K562 (cell line): ENCODE measurements at regions not wholly inside any gene's neighbourhood (a gene's known extent, or its start where the extent isn't known, plus 50 kb on each side); places are given as distances from the start of the nearest gene placed in this dataset.
A peak's percentile ranks its signal among the peaks of the same experiment; 100 is the strongest.

Experiments used
- ATAC-seq: fragments of 200-7000 bp; cut with Tn5 transposase; 3 replicates; pipeline ENCODE4 v1.9.1; 2020; ENCODE audit warnings: moderate library complexity
- BruUV-seq: library from RNA; stranded (reverse); fragments of 400-500 nt; replicated peaks from 2 replicates; lab custom pipeline; 2021; lab: Mats Ljungman, UMichigan
- CTCF ChIA-PET: fragments of 300-600 bp; formaldehyde crosslinking; extraction: SDS; loops from one replicate; lab custom pipeline; 2021; ENCODE audit warnings: low intra/inter-chr PET ratio; lab: Yijun Ruan, JAX
- POLR2A ChIA-PET: fragments of 300-600, 350-650 bp; sonication (Branson Sonifier 250); formaldehyde crosslinking; extraction: SDS; loops from one replicate; lab custom pipeline; 2021; ENCODE audit warnings: antibody characterized with exemption, inconsistent platforms; lab: Yijun Ruan, JAX
- DNase-seq, 4 experiments: peaks; one replicate each; pipeline versions ENCODE4 v3.0.0 to v3.0.0-alpha.2; 2011 to 2018; ENCODE audit warnings: low spot score in 3 of 4, mixed read lengths in 3 of 4; ENCODE audit errors: extremely low read depth in 1 of 4
- FAIRE-seq: peaks from 2 replicates; lab custom pipeline; 2011; peaks lifted over from hg19 to GRCh38; lab: Jason Lieb, UNC
- H2AFZ ChIP-seq: 2 replicates; pipeline ENCODE4 v1.6.0; 2011; ENCODE audit warnings: low read depth, low read length, control low read depth, inconsistent platforms
- H3K27ac ChIP-seq: fragments of 200-600 bp; 3 replicates; pipeline ENCODE4 v1.8.0; 2011; ENCODE audit warnings: low read depth, mild to moderate bottlenecking, control low read depth, inconsistent platforms, low read length, moderate library complexity, mixed read lengths; ENCODE audit errors: extremely low read depth
- H3K27me3 ChIP-seq, 2 experiments: fragments of 300-600 bp in 1 of 2; 2 replicates in 1 of 2; 3 replicates in 1 of 2; pipeline versions ENCODE4 v1.6.0 to v1.8.0; 2011; ENCODE audit warnings: inconsistent platforms in 2 of 2, low read length in 2 of 2, mild to moderate bottlenecking in 1 of 2, mixed read lengths in 1 of 2, moderate library complexity in 1 of 2; ENCODE audit not compliant: control insufficient read depth in 2 of 2, insufficient read depth in 2 of 2
- H3K36me3 ChIP-seq: fragments of 300-600 bp; 3 replicates; pipeline ENCODE4 v1.8.0; 2011; ENCODE audit warnings: mild to moderate bottlenecking, low read length, inconsistent platforms; ENCODE audit not compliant: control insufficient read depth, insufficient read depth
- H3K4me1 ChIP-seq, 2 experiments: fragments of 200-600 bp in 1 of 2; replicated peaks in 1 of 2; 2 replicates in 1 of 2; 3 replicates in 1 of 2; pipeline versions ENCODE4 v1.5.1 to v1.8.0; 2011; ENCODE audit warnings: inconsistent platforms in 2 of 2, low read length in 2 of 2, mild to moderate bottlenecking in 1 of 2, mixed read lengths in 1 of 2, moderate library complexity in 1 of 2; ENCODE audit not compliant: control insufficient read depth in 2 of 2, insufficient read depth in 2 of 2
- H3K4me2 ChIP-seq: 2 replicates; pipeline ENCODE4 v1.6.1; 2011; ENCODE audit warnings: low read length, control low read depth, inconsistent platforms, mixed read lengths; ENCODE audit not compliant: insufficient read depth
- H3K4me3 ChIP-seq: fragments of 200-600 bp; sonication (generic), shearing (Covaris generic); 2 replicates; pipeline ENCODE4 v1.5.1; 2016; ENCODE audit warnings: control low read depth, inconsistent platforms
- H3K79me2 ChIP-seq: fragments of 200-600 bp; 3 replicates; pipeline ENCODE4 v1.8.0; 2011; ENCODE audit warnings: low read length, inconsistent platforms; ENCODE audit not compliant: control insufficient read depth, insufficient read depth
- H3K9ac ChIP-seq, 2 experiments: 2 replicates each; pipeline versions ENCODE4 v1.6.0 to v1.6.1; 2011; ENCODE audit warnings: low read depth in 2 of 2, low read length in 2 of 2, control low read depth in 1 of 2, inconsistent platforms in 1 of 2, mild to moderate bottlenecking in 1 of 2, mixed read lengths in 1 of 2; ENCODE audit not compliant: insufficient read depth in 1 of 2
- H3K9me1 ChIP-seq: one replicate; pipeline ENCODE4 v1.6.0; 2011; ENCODE audit warnings: inconsistent platforms, mild to moderate bottlenecking, low read length, moderate library complexity; ENCODE audit not compliant: control insufficient read depth, insufficient read depth
- H3K9me3 ChIP-seq: replicated peaks from 2 replicates; pipeline ENCODE4 v1.5.1; 2011; ENCODE audit warnings: low read depth, low read length, inconsistent platforms; ENCODE audit not compliant: control insufficient read depth, insufficient read depth
- H4K20me1 ChIP-seq: replicated peaks from 2 replicates; pipeline ENCODE4 v1.6.1; 2011; ENCODE audit warnings: low read length, inconsistent platforms, mixed read lengths; ENCODE audit not compliant: control insufficient read depth, insufficient read depth
- MAFG ChIP-seq: fragments of 450-650 bp; conservative IDR thresholded peaks from 2 replicates; pipeline ENCODE4 v1.6.1; 2016; ENCODE audit warnings: missing genetic modification characterization, missing compliant biosample characterization
- NFIX ChIP-seq: fragments of 250-450 bp; sonication (Bioruptor Pico); IDR thresholded peaks from 2 replicates; pipeline ENCODE4 v1.4.0; 2020; ENCODE audit warnings: low read depth, mild to moderate bottlenecking, moderate library complexity
- ZNF316 ChIP-seq: fragments of 450-650 bp; IDR thresholded peaks from 2 replicates; pipeline ENCODE4 v1.6.1; 2016
- ZNF324 ChIP-seq: fragments of 250-450 bp; sonication (Bioruptor Pico); IDR thresholded peaks from 2 replicates; pipeline ENCODE4 v1.4.0; 2020; ENCODE audit warnings: mild to moderate bottlenecking
- WGBS: fragments of 100-300 bp; shearing (Covaris generic); methylation state at CpG from one replicate; pipeline ENCODE4 v1.1.6; 2016; ENCODE audit warnings: low coverage, mixed read lengths; ENCODE audit not compliant: insufficient coverage; ENCODE audit errors: missing lambda C conversion rate; 5-methylcytosine and 5-hydroxymethylcytosine counted together
- in situ Hi-C: fragments of 300-500 bp; cut with MboI; formaldehyde crosslinking; loops from 4 replicates; pipeline ENCODE4 v1.15.0; 2018; ENCODE audit warnings: inconsistent platforms, mixed read lengths
- intact Hi-C: fragments of 100-400 bp; cut with micrococcal nuclease; formaldehyde crosslinking; loops from 2 replicates; pipeline ENCODE4 v1.14.2; 2022
- TF ChIP-seq, protein P1 (sequence below): fragments of 250-450 bp; sonication (Bioruptor Pico); IDR thresholded peaks from 2 replicates; pipeline ENCODE4 v1.4.0; 2020; ENCODE audit warnings: borderline replicate concordance

GRCh38 chr1:56227401-56227800, 352.0 kb downstream of the PLPP3 start (continued):
- TF ChIP-seq, protein P1, sequence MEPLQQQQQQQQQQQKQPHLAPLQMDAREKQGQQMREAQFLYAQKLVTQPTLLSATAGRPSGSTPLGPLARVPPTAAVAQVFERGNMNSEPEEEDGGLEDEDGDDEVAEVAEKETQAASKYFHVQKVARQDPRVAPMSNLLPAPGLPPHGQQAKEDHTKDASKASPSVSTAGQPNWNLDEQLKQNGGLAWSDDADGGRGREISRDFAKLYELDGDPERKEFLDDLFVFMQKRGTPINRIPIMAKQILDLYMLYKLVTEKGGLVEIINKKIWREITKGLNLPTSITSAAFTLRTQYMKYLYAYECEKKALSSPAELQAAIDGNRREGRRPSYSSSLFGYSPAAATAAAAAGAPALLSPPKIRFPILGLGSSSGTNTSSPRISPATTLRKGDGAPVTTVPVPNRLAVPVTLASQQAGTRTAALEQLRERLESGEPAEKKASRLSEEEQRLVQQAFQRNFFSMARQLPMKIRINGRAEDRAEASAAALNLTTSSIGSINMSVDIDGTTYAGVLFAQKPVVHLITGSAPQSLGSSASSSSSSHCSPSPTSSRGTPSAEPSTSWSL = no peak
- TF ChIP-seq ZNF324 (CRISPR knock-in tag) = no peak

- H3K9ac ChIP-seq = no peak overlapping the region
- no peak for ATAC-seq
- POLR2A ChIA-PET = no interaction called here
- no peaks in the 10 kb centered on the region for H3K36me3 ChIP-seq
- no peaks in the 10 kb centered on the region for H4K20me1 ChIP-seq
- H3K4me2 ChIP-seq = no peak overlapping the region
- TF ChIP-seq NFIX (CRISPR knock-in tag) (no peak), MAFG (peak; percentile 32; the same call in 1 of the 2 replicates), ZNF316 (0 out of 2 replicates have a peak, but pooled peaks have one; percentile 31)
- in situ Hi-C loops (no loop called here), intact Hi-C loops (no loop called here)
- CTCF ChIA-PET = no interaction called here
- no peaks in the 10 kb centered on the region for H3K27me3 ChIP-seq
- no peaks in the 10 kb centered on the region for H3K79me2 ChIP-seq
- no peaks in the 10 kb centered on the region for H3K9me1 ChIP-seq
- DNase-seq = no peak
- H3K27ac ChIP-seq = no peak overlapping the region
- no peak overlapping the region for H3K4me3 ChIP-seq
- FAIRE-seq = no peak
- WGBS = 5% methylated on average over 1 of the region's 1 CpG
- no peaks in the 10 kb centered on the region for H3K9me3 ChIP-seq
- BruUV-seq = no TSS peak
- H2AFZ ChIP-seq = no peak overlapping the region
- no peaks in the 10 kb centered on the region for H3K4me1 ChIP-seq
Observed at GRCh38 chr1:56225964-56226815, 353.2 kb downstream of the PLPP3 start.
